Activated CD8-positive, alpha-beta T cell treated with anti-CD3 and anti-CD28 coated beads, Interleukin-2, amount 10 ng/mL, durations not matched to agents 7 days and 5 days (primary cell): ENCODE measurements at regions not wholly inside any gene's neighbourhood (a gene's known extent, or its start where the extent isn't known, plus 50 kb on each side); places are given as distances from the start of the nearest gene placed in this dataset.
"Not testable (repeated sequence)": the region's sequence is repeated elsewhere in the genome, so short reads cannot be mapped to it uniquely, and the experiment has no call there.

Source experiments
- ATAC-seq: fragments of 150-1000 bp; cut with Tn5 transposase; one replicate; pipeline ENCODE4 v1.10.0; 2021; ENCODE audit warnings: moderate library complexity
- CTCF ChIA-PET: fragments of 350-600 bp; sonication (Branson Sonifier 250); formaldehyde crosslinking; loops from one replicate; lab custom pipeline; 2021; ENCODE audit warnings: antibody characterized with exemption; lab: Charles Lee
- POLR2A ChIA-PET: fragments of 350-600 bp; sonication (Branson Sonifier 250); formaldehyde crosslinking; loops from one replicate; lab custom pipeline; 2021; ENCODE audit warnings: antibody characterized with exemption; lab: Charles Lee
- DNase-seq: peaks from one replicate; pipeline ENCODE4 v3.0.0-alpha.2; 2020
- H3K27ac Mint-ChIP-seq: one replicate; pipeline ENCODE4 v1.8.0; 2021; ENCODE audit warnings: mild to moderate bottlenecking, mixed read lengths
- H3K27me3 Mint-ChIP-seq: one replicate; pipeline ENCODE4 v1.8.0; 2021; ENCODE audit warnings: low read depth, mixed read lengths
- H3K36me3 Mint-ChIP-seq: one replicate; pipeline ENCODE4 v1.8.0; 2021; ENCODE audit warnings: low read depth, mixed read lengths
- H3K4me1 Mint-ChIP-seq: one replicate; pipeline ENCODE4 v1.8.0; 2021; ENCODE audit warnings: low read depth, mixed read lengths
- H3K4me3 Mint-ChIP-seq: one replicate; pipeline ENCODE4 v1.8.0; 2021; ENCODE audit warnings: mild to moderate bottlenecking, mixed read lengths
- H3K9me3 Mint-ChIP-seq: one replicate; pipeline ENCODE4 v1.8.0; 2022; ENCODE audit warnings: mixed read lengths; ENCODE audit not compliant: insufficient read depth

- POLR2A ChIA-PET, H3K36me3 Mint-ChIP-seq, ATAC-seq, H3K9me3 Mint-ChIP-seq, DNase-seq: not testable (repeated sequence)
- H3K27me3 Mint-ChIP-seq = peaks cover 15% of the 10 kb centered on the region
- peak overlapping the region; percentile 21 for H3K27ac Mint-ChIP-seq
- CTCF ChIA-PET = interaction anchor here (1.0 to 1.5 kb wide), 2 partner anchors 12 to 67 kb away, joined by 3 read pairs; no protein-coding TSS in a partner anchor
- H3K4me3 Mint-ChIP-seq = peak overlapping the region; percentile 47
- H3K4me1 Mint-ChIP-seq = peaks cover 35% of the 10 kb centered on the region
Observed at GRCh38 chr13:50256536-50257321, 241.5 kb downstream of the KCNRG start.

- ChIA-PET CTCF (interaction anchor here (1.2 kb wide), 1 partner anchor 543 kb away, joined by 3 read pairs; no protein-coding TSS in a partner anchor), POLR2A (no interaction called here)
- Mint-ChIP-seq H3K27ac (no peak overlapping the region), H3K9me3 (no peaks in the 10 kb centered on the region), H3K36me3 (peaks cover 4% of the 10 kb centered on the region), H3K4me1 (peaks cover 35% of the 10 kb centered on the region), H3K4me3 (no peak overlapping the region), H3K27me3 (peaks cover 11% of the 10 kb centered on the region)
- ATAC-seq = peak; percentile 24
- DNase-seq = no peak
Observed at GRCh38 chr13:50257646-50258045, 242.4 kb downstream of the KCNRG start.

GRCh38 chr13:50261130-50261901, 246.1 kb downstream of the KCNRG start:
- Mint-ChIP-seq H3K9me3 (no peaks in the 10 kb centered on the region), H3K27me3 (peaks cover 9% of the 10 kb centered on the region), H3K4me1 (peaks cover 21% of the 10 kb centered on the region), H3K4me3 (no peak overlapping the region), H3K27ac (no peak overlapping the region), H3K36me3 (peaks cover 4% of the 10 kb centered on the region)
- DNase-seq (no peak), ATAC-seq (no peak)
- ChIA-PET CTCF (no interaction called here), POLR2A (interaction anchor here (0.9 kb wide), 1 partner anchor 72 kb away, joined by 3 read pairs; no protein-coding TSS in a partner anchor)

- H3K4me3 Mint-ChIP-seq = no peak overlapping the region
- no peaks in the 10 kb centered on the region for H3K4me1 Mint-ChIP-seq
- peaks cover 9% of the 10 kb centered on the region for H3K27me3 Mint-ChIP-seq
- CTCF ChIA-PET = interaction anchor here (2.0 kb wide), 1 partner anchor 99 kb away, joined by 5 read pairs; no protein-coding TSS in a partner anchor
- no peaks in the 10 kb centered on the region for H3K9me3 Mint-ChIP-seq
- no peak overlapping the region for H3K27ac Mint-ChIP-seq
- no peaks in the 10 kb centered on the region for H3K36me3 Mint-ChIP-seq
- no peak for ATAC-seq
- POLR2A ChIA-PET = no interaction called here
- no peak for DNase-seq
Observed at GRCh38 chr13:50267066-50267465, 251.8 kb downstream of the KCNRG start.

GRCh38 chr13:50267917-50268316, 252.7 kb downstream of the KCNRG start:
- no peak for DNase-seq
- Mint-ChIP-seq H3K4me1 (no peaks in the 10 kb centered on the region), H3K4me3 (no peak overlapping the region), H3K27ac (no peak overlapping the region), H3K9me3 (no peaks in the 10 kb centered on the region), H3K36me3 (no peaks in the 10 kb centered on the region), H3K27me3 (peaks cover 9% of the 10 kb centered on the region)
- ChIA-PET POLR2A (no interaction called here), CTCF (interaction anchor here (2.0 kb wide), 1 partner anchor 98 kb away, joined by 5 read pairs; no protein-coding TSS in a partner anchor)
- no peak for ATAC-seq

GRCh38 chr13:50268500-50268899, 253.3 kb downstream of the KCNRG start:
- no peak overlapping the region for H3K27ac Mint-ChIP-seq
- no peaks in the 10 kb centered on the region for H3K4me1 Mint-ChIP-seq
- ChIA-PET CTCF (no interaction called here), POLR2A (no interaction called here)
- ATAC-seq (no peak), DNase-seq (no peak)
- H3K4me3 Mint-ChIP-seq = no peak overlapping the region
- no peaks in the 10 kb centered on the region for H3K36me3 Mint-ChIP-seq
- no peaks in the 10 kb centered on the region for H3K9me3 Mint-ChIP-seq
- H3K27me3 Mint-ChIP-seq = peaks cover 9% of the 10 kb centered on the region

GRCh38 chr13:50274181-50274580, 258.9 kb downstream of the KCNRG start:
- no peaks in the 10 kb centered on the region for H3K4me1 Mint-ChIP-seq
- ATAC-seq = no peak
- peaks cover 9% of the 10 kb centered on the region for H3K27me3 Mint-ChIP-seq
- POLR2A ChIA-PET = no interaction called here
- H3K4me3 Mint-ChIP-seq = no peak overlapping the region
- DNase-seq = no peak
- H3K9me3 Mint-ChIP-seq = no peaks in the 10 kb centered on the region
- CTCF ChIA-PET = interaction anchor here (0.8 to 1.1 kb wide), 2 partner anchors 10 to 16 kb away, joined by 3 to 4 read pairs; no protein-coding TSS in a partner anchor
- no peaks in the 10 kb centered on the region for H3K36me3 Mint-ChIP-seq
- no peak overlapping the region for H3K27ac Mint-ChIP-seq

GRCh38 chr13:50275392-50276063, 260.3 kb downstream of the KCNRG start:
- POLR2A ChIA-PET = no interaction called here
- no peak for DNase-seq
- H3K4me1 Mint-ChIP-seq = no peaks in the 10 kb centered on the region
- H3K36me3 Mint-ChIP-seq = no peaks in the 10 kb centered on the region
- ATAC-seq = no peak
- peaks cover 10% of the 10 kb centered on the region for H3K27me3 Mint-ChIP-seq
- CTCF ChIA-PET = interaction anchor here (1.1 kb wide), 1 partner anchor 17 kb away, joined by 4 read pairs; no protein-coding TSS in a partner anchor
- no peaks in the 10 kb centered on the region for H3K9me3 Mint-ChIP-seq
- no peak overlapping the region for H3K27ac Mint-ChIP-seq
- H3K4me3 Mint-ChIP-seq = no peak overlapping the region

GRCh38 chr13:50276550-50276949, 261.3 kb downstream of the KCNRG start:
- DNase-seq (no peak), ATAC-seq (no peak)
- no peaks in the 10 kb centered on the region for H3K36me3 Mint-ChIP-seq
- ChIA-PET CTCF (no interaction called here), POLR2A (no interaction called here)
- H3K4me1 Mint-ChIP-seq = no peaks in the 10 kb centered on the region
- peaks cover 6% of the 10 kb centered on the region for H3K27me3 Mint-ChIP-seq
- no peak overlapping the region for H3K4me3 Mint-ChIP-seq
- H3K27ac Mint-ChIP-seq = no peak overlapping the region
- H3K9me3 Mint-ChIP-seq = no peaks in the 10 kb centered on the region

- no peak overlapping the region for H3K4me3 Mint-ChIP-seq
- no peak overlapping the region for H3K27ac Mint-ChIP-seq
- no peak for DNase-seq
- peaks cover 9% of the 10 kb centered on the region for H3K27me3 Mint-ChIP-seq
- ATAC-seq = no peak
- ChIA-PET CTCF (no interaction called here), POLR2A (no interaction called here)
- no peaks in the 10 kb centered on the region for H3K36me3 Mint-ChIP-seq
- H3K9me3 Mint-ChIP-seq = no peaks in the 10 kb centered on the region
- H3K4me1 Mint-ChIP-seq = no peaks in the 10 kb centered on the region
Observed at GRCh38 chr13:50277127-50277526, 261.9 kb downstream of the KCNRG start.

- Mint-ChIP-seq H3K4me1 (no peaks in the 10 kb centered on the region), H3K27ac (no peak overlapping the region), H3K9me3 (no peaks in the 10 kb centered on the region), H3K36me3 (no peaks in the 10 kb centered on the region), H3K4me3 (no peak overlapping the region), H3K27me3 (peaks cover 14% of the 10 kb centered on the region)
- ChIA-PET POLR2A (no interaction called here), CTCF (no interaction called here)
- DNase-seq (no peak), ATAC-seq (no peak)
Observed at GRCh38 chr13:50277906-50278305, 262.7 kb downstream of the KCNRG start.
